ENCODE measurements at regions not wholly inside any gene's neighbourhood (a gene's known extent, or its start where the extent isn't known, plus 50 kb on each side); places are given as distances from the start of the nearest gene placed in this dataset.

GRCh38 chr2:30341500-30342267 is 105.4 kb upstream of the LCLAT1 start:
- H3K4me1 ChIP-seq (ENCODE audit: insufficient read depth, low read length): peaks cover 31% of the 10 kb centered on the region
- no peak overlapping the region for H3K4me3 ChIP-seq (ENCODE audit: low read length)
- POLR2A ChIA-PET: interaction anchor here (0.6 kb wide), 1 partner anchor 79 kb away, joined by 3 read pairs; no protein-coding TSS in a partner anchor
- no peaks in the 10 kb centered on the region for H3K27me3 ChIP-seq (ENCODE audit: control insufficient read depth in 1 of 2, insufficient read depth in 2 of 2, low read length in 2 of 2)
- no peaks in the 10 kb centered on the region for H3K36me3 Mint-ChIP-seq (ENCODE audit: low read depth)
- CTCF ChIA-PET: interaction anchor here (0.7 kb wide), 1 partner anchor 173 kb away, joined by 3 read pairs; no protein-coding TSS in a partner anchor
- no peaks in the 10 kb centered on the region for H3K27me3 Mint-ChIP-seq
- TF ChIP-seq CTCF (IDR thresholded peaks at IDR 0.05): no peak
- peaks cover 0 to 4% of the 10 kb centered on the region in 2 experiments for H3K9me3 ChIP-seq (ENCODE audit: control insufficient read depth in 1 of 2, insufficient read depth in 1 of 2, low read length in 2 of 2)
- no peak for ATAC-seq (ENCODE audit: poor library complexity)
- H3K4me3 Mint-ChIP-seq: no peak overlapping the region
- peaks cover 45% of the 10 kb centered on the region for H3K4me1 Mint-ChIP-seq (ENCODE audit: low read depth)
- H3K9me3 Mint-ChIP-seq: no peaks in the 10 kb centered on the region
- no peak for DNase-seq
- no peaks in the 10 kb centered on the region for H3K36me3 ChIP-seq (ENCODE audit: insufficient read depth, low read length)
- intact Hi-C loops (cut with DNase I, micrococcal nuclease): no loop called here
- no peak overlapping the region for H3K27ac ChIP-seq (ENCODE audit: low read depth in 1 of 2, low read length in 2 of 2)
- no peak overlapping the region for H3K27ac Mint-ChIP-seq

- Histone ChIP-seq H3K4me3 (ENCODE audit: low read length) (no peak overlapping the region), H3K27me3 (ENCODE audit: control insufficient read depth in 1 of 2, insufficient read depth in 2 of 2, low read length in 2 of 2) (no peaks in the 10 kb centered on the region), H3K4me1 (ENCODE audit: insufficient read depth, low read length) (no peaks in the 10 kb centered on the region), H3K36me3 (ENCODE audit: insufficient read depth, low read length) (no peaks in the 10 kb centered on the region), H3K9me3 (ENCODE audit: control insufficient read depth in 1 of 2, insufficient read depth in 1 of 2, low read length in 2 of 2) (peaks cover 0 to 4% of the 10 kb centered on the region in 2 experiments), H3K27ac (ENCODE audit: low read depth in 1 of 2, low read length in 2 of 2) (no peak overlapping the region)
- no peak overlapping the region for H3K27ac Mint-ChIP-seq
- peaks cover 9% of the 10 kb centered on the region for H3K4me1 Mint-ChIP-seq (ENCODE audit: low read depth)
- H3K4me3 Mint-ChIP-seq: no peak overlapping the region
- no peak for ATAC-seq (ENCODE audit: poor library complexity)
- DNase-seq: no peak
- CTCF ChIA-PET: interaction anchor here (0.5 kb wide), 1 partner anchor 276 kb away, joined by 3 read pairs; no protein-coding TSS in a partner anchor
- POLR2A ChIA-PET: interaction anchor here (1.4 kb wide), 1 partner anchor 9 kb away, joined by 4 read pairs; no protein-coding TSS in a partner anchor
- no peaks in the 10 kb centered on the region for H3K36me3 Mint-ChIP-seq (ENCODE audit: low read depth)
- no peaks in the 10 kb centered on the region for H3K27me3 Mint-ChIP-seq
- no peak for TF ChIP-seq CTCF (IDR thresholded peaks at IDR 0.05)
- intact Hi-C loops (cut with DNase I, micrococcal nuclease): no loop called here
- H3K9me3 Mint-ChIP-seq: no peaks in the 10 kb centered on the region
Observed at GRCh38 chr2:30346471-30347169, 100.4 kb upstream of the LCLAT1 start.

- CTCF ChIA-PET: no interaction called here
- ATAC-seq (ENCODE audit: poor library complexity): no peak
- no peak for DNase-seq
Observed at GRCh38 chr2:30348825-30349224, 98.2 kb upstream of the LCLAT1 start.

More at GRCh38 chr2:30348825-30349224, 98.2 kb upstream of the LCLAT1 start:
- no peak for TF ChIP-seq CTCF (IDR thresholded peaks at IDR 0.05)
- H3K27me3 ChIP-seq (ENCODE audit: control insufficient read depth in 1 of 2, insufficient read depth in 2 of 2, low read length in 2 of 2): no peaks in the 10 kb centered on the region
- intact Hi-C loops (cut with DNase I, micrococcal nuclease): no loop called here
- Mint-ChIP-seq H3K9me3 (no peaks in the 10 kb centered on the region), H3K36me3 (ENCODE audit: low read depth) (no peaks in the 10 kb centered on the region), H3K4me3 (no peak overlapping the region), H3K4me1 (ENCODE audit: low read depth) (no peaks in the 10 kb centered on the region), H3K27ac (no peak overlapping the region), H3K27me3 (no peaks in the 10 kb centered on the region)
- POLR2A ChIA-PET: no interaction called here
- H3K27ac ChIP-seq (ENCODE audit: low read depth in 1 of 2, low read length in 2 of 2): no peak overlapping the region
- no peak overlapping the region for H3K4me3 ChIP-seq (ENCODE audit: low read length)
- H3K9me3 ChIP-seq (ENCODE audit: control insufficient read depth in 1 of 2, insufficient read depth in 1 of 2, low read length in 2 of 2): no peaks in the 10 kb centered on the region
- H3K36me3 ChIP-seq (ENCODE audit: insufficient read depth, low read length): no peaks in the 10 kb centered on the region
- no peaks in the 10 kb centered on the region for H3K4me1 ChIP-seq (ENCODE audit: insufficient read depth, low read length)

Data from CD4-positive, alpha-beta T cell (primary cell).